ENCODE measurements at regions not wholly inside any gene's neighbourhood (a gene's known extent, or its start where the extent isn't known, plus 50 kb on each side); places are given as distances from the start of the nearest gene placed in this dataset.

DNA sequence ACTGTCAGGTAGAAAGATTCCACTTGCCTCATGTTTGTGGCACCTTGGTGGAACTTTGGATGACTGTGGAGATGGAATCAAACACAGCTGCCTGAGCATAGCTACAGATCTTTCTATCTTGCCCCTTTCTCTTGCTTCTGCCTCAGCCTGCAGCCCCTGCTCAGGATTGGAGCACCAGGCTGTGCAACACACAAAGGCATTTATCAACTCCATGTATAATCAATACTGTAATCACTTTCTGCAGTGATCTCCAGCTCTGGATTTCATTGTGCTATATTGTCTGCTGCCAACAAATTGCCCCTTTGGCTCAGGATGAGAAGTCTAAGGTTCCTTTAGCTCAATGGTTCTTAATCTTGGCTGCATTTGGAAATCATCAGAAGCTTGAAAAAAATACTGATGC, 86.3 kb upstream of the PRPS1 start:
- no peak overlapping the region for H3K9ac ChIP-seq (ENCODE audit: insufficient read length, low read depth)
- no peak for TF ChIP-seq ZNF274 (IDR thresholded peaks at IDR 0.05; ENCODE audit: low read depth, low read length)
- no peak for TF ChIP-seq YY1 (IDR thresholded peaks at IDR 0.05; ENCODE audit: insufficient read depth, insufficient read length)
- no peak for TF ChIP-seq SUZ12 (IDR thresholded peaks at IDR 0.05; ENCODE audit: extremely low read depth, insufficient read depth, insufficient read length)
- H3K27me3 ChIP-seq (ENCODE audit: insufficient read depth, insufficient read length): no peaks in the 10 kb centered on the region
- DNase-seq (ENCODE audit: low read depth, low spot score): no peak
- no peaks in the 10 kb centered on the region for H3K36me3 ChIP-seq (ENCODE audit: insufficient read depth, insufficient read length, low read length)
- H3K4me3 ChIP-seq (ENCODE audit: insufficient read length, low read depth): no peak overlapping the region
- no peaks in the 10 kb centered on the region for H3K4me1 ChIP-seq (ENCODE audit: insufficient read depth, insufficient read length)
- H3K9me3 ChIP-seq (ENCODE audit: insufficient read depth, low read length): no peaks in the 10 kb centered on the region

- no peak for TF ChIP-seq ZNF274 (IDR thresholded peaks at IDR 0.05; ENCODE audit: low read depth, low read length)
- no peak for TF ChIP-seq SUZ12 (IDR thresholded peaks at IDR 0.05; ENCODE audit: extremely low read depth, insufficient read depth, insufficient read length)
- no peak for TF ChIP-seq YY1 (IDR thresholded peaks at IDR 0.05; ENCODE audit: insufficient read depth, insufficient read length)
- H3K9me3 ChIP-seq (ENCODE audit: insufficient read depth, low read length): no peaks in the 10 kb centered on the region
- no peaks in the 10 kb centered on the region for H3K27me3 ChIP-seq (ENCODE audit: insufficient read depth, insufficient read length)
- DNase-seq (ENCODE audit: low read depth, low spot score): no peak
- H3K4me3 ChIP-seq (ENCODE audit: insufficient read length, low read depth): no peak overlapping the region
- no peaks in the 10 kb centered on the region for H3K36me3 ChIP-seq (ENCODE audit: insufficient read depth, insufficient read length, low read length)
- H3K9ac ChIP-seq (ENCODE audit: insufficient read length, low read depth): no peak overlapping the region
- H3K4me1 ChIP-seq (ENCODE audit: insufficient read depth, insufficient read length): no peaks in the 10 kb centered on the region
Measured at GRCh38 chrX:107542500-107542899, 85.8 kb upstream of the PRPS1 start.

DNA sequence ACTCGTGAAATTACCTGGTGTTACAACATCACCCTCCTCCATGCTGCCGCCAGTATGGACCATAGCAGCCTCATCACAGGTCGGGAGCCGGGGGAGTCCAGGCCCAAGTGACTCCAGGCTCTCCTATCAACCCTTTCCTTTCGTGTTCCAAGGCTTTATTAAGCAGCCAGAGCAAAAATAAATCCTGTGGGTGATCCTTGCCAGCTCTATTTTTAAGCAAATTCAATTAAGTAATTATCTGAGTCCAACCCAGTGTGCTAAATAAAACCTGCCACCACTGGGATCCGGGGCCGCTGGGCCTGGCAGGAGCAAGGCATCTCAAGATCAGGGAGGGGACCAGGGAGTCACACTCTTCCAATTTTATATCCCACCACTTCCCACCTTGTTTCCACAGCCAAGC, 80.7 kb upstream of the PRPS1 start:
- Histone ChIP-seq H3K9ac (ENCODE audit: insufficient read length, low read depth) (no peak overlapping the region), H3K4me1 (ENCODE audit: insufficient read depth, insufficient read length) (no peaks in the 10 kb centered on the region), H3K4me3 (ENCODE audit: insufficient read length, low read depth) (no peak overlapping the region), H3K9me3 (ENCODE audit: insufficient read depth, low read length) (no peaks in the 10 kb centered on the region), H3K36me3 (ENCODE audit: insufficient read depth, insufficient read length, low read length) (no peaks in the 10 kb centered on the region), H3K27me3 (ENCODE audit: insufficient read depth, insufficient read length) (no peaks in the 10 kb centered on the region)
- no peak for DNase-seq (ENCODE audit: low read depth, low spot score)
- TF ChIP-seq YY1 (IDR thresholded peaks at IDR 0.05; ENCODE audit: insufficient read depth, insufficient read length) (no peak), ZNF274 (IDR thresholded peaks at IDR 0.05; ENCODE audit: low read depth, low read length) (no peak), SUZ12 (IDR thresholded peaks at IDR 0.05; ENCODE audit: extremely low read depth, insufficient read depth, insufficient read length) (no peak)

- TF ChIP-seq YY1 (IDR thresholded peaks at IDR 0.05; ENCODE audit: insufficient read depth, insufficient read length) (no peak), SUZ12 (IDR thresholded peaks at IDR 0.05; ENCODE audit: extremely low read depth, insufficient read depth, insufficient read length) (no peak), ZNF274 (IDR thresholded peaks at IDR 0.05; ENCODE audit: low read depth, low read length) (no peak)
- no peaks in the 10 kb centered on the region for H3K27me3 ChIP-seq (ENCODE audit: insufficient read depth, insufficient read length)
- H3K4me3 ChIP-seq (ENCODE audit: insufficient read length, low read depth): no peak overlapping the region
- H3K4me1 ChIP-seq (ENCODE audit: insufficient read depth, insufficient read length): no peaks in the 10 kb centered on the region
- no peaks in the 10 kb centered on the region for H3K9me3 ChIP-seq (ENCODE audit: insufficient read depth, low read length)
- no peaks in the 10 kb centered on the region for H3K36me3 ChIP-seq (ENCODE audit: insufficient read depth, insufficient read length, low read length)
- no peak for DNase-seq (ENCODE audit: low read depth, low spot score)
- H3K9ac ChIP-seq (ENCODE audit: insufficient read length, low read depth): no peak overlapping the region
Measured at GRCh38 chrX:107548775-107549174, 79.5 kb upstream of the PRPS1 start.

GRCh38 chrX:107549504-107549903, 78.8 kb upstream of the PRPS1 start:
- Histone ChIP-seq H3K9ac (ENCODE audit: insufficient read length, low read depth) (no peak overlapping the region), H3K36me3 (ENCODE audit: insufficient read depth, insufficient read length, low read length) (no peaks in the 10 kb centered on the region)
- no peak for DNase-seq (ENCODE audit: low read depth, low spot score)

GRCh38 chrX:107551546-107551945, 76.8 kb upstream of the PRPS1 start:
- no peaks in the 10 kb centered on the region for H3K27me3 ChIP-seq (ENCODE audit: insufficient read depth, insufficient read length)
- H3K4me3 ChIP-seq (ENCODE audit: insufficient read length, low read depth): no peak overlapping the region
- no peaks in the 10 kb centered on the region for H3K36me3 ChIP-seq (ENCODE audit: insufficient read depth, insufficient read length, low read length)
- H3K9me3 ChIP-seq (ENCODE audit: insufficient read depth, low read length): no peaks in the 10 kb centered on the region
- no peaks in the 10 kb centered on the region for H3K4me1 ChIP-seq (ENCODE audit: insufficient read depth, insufficient read length)
- DNase-seq (ENCODE audit: low read depth, low spot score): no peak
- no peak overlapping the region for H3K9ac ChIP-seq (ENCODE audit: insufficient read length, low read depth)
- TF ChIP-seq YY1 (IDR thresholded peaks at IDR 0.05; ENCODE audit: insufficient read depth, insufficient read length) (no peak), ZNF274 (IDR thresholded peaks at IDR 0.05; ENCODE audit: low read depth, low read length) (no peak), SUZ12 (IDR thresholded peaks at IDR 0.05; ENCODE audit: extremely low read depth, insufficient read depth, insufficient read length) (no peak)

More at GRCh38 chrX:107549504-107549903, 78.8 kb upstream of the PRPS1 start:
- H3K4me1 ChIP-seq (ENCODE audit: insufficient read depth, insufficient read length): no peaks in the 10 kb centered on the region
- H3K4me3 ChIP-seq (ENCODE audit: insufficient read length, low read depth): no peak overlapping the region
- TF ChIP-seq ZNF274 (IDR thresholded peaks at IDR 0.05; ENCODE audit: low read depth, low read length) (no peak), YY1 (IDR thresholded peaks at IDR 0.05; ENCODE audit: insufficient read depth, insufficient read length) (no peak), SUZ12 (IDR thresholded peaks at IDR 0.05; ENCODE audit: extremely low read depth, insufficient read depth, insufficient read length) (no peak)
- no peaks in the 10 kb centered on the region for H3K9me3 ChIP-seq (ENCODE audit: insufficient read depth, low read length)
- H3K27me3 ChIP-seq (ENCODE audit: insufficient read depth, insufficient read length): no peaks in the 10 kb centered on the region

DNA sequence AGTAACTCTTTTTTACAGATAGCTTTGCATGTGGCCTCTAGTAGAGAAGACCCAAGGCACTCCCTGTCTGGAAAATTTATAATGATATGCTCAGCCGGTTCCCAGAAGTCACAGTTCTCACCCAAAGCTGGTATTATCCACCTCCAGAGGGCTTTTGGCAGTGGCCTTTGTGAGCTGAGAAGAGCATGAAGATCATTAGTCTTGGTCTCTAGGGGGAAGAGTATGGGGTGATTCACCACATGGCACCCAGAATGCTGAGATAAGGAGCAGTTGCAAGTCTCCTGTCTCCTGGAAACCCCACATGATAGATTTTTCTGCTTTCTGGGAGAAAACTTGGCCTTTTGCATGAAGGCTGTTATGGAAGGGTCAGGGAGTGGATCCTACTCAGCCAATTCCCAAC, 75.4 kb upstream of the PRPS1 start:
- no peak overlapping the region for H3K9ac ChIP-seq (ENCODE audit: insufficient read length, low read depth)
- H3K27me3 ChIP-seq (ENCODE audit: insufficient read depth, insufficient read length): no peaks in the 10 kb centered on the region
- no peak for DNase-seq (ENCODE audit: low read depth, low spot score)
- TF ChIP-seq YY1 (IDR thresholded peaks at IDR 0.05; ENCODE audit: insufficient read depth, insufficient read length): no peak
- no peak for TF ChIP-seq ZNF274 (IDR thresholded peaks at IDR 0.05; ENCODE audit: low read depth, low read length)
- no peak for TF ChIP-seq SUZ12 (IDR thresholded peaks at IDR 0.05; ENCODE audit: extremely low read depth, insufficient read depth, insufficient read length)
- no peak overlapping the region for H3K4me3 ChIP-seq (ENCODE audit: insufficient read length, low read depth)
- H3K4me1 ChIP-seq (ENCODE audit: insufficient read depth, insufficient read length): no peaks in the 10 kb centered on the region
- no peaks in the 10 kb centered on the region for H3K36me3 ChIP-seq (ENCODE audit: insufficient read depth, insufficient read length, low read length)
- no peaks in the 10 kb centered on the region for H3K9me3 ChIP-seq (ENCODE audit: insufficient read depth, low read length)

All from NT2/D1 (cell line).